SIG-M5 (cell line): ENCODE measurements at regions not wholly inside any gene's neighbourhood (a gene's known extent, or its start where the extent isn't known, plus 50 kb on each side); places are given as distances from the start of the nearest gene placed in this dataset.

Source experiments
- DNase-seq: peaks from one replicate; lab custom pipeline; 2025; lab: John Stamatoyannopoulos, UW

DNA sequence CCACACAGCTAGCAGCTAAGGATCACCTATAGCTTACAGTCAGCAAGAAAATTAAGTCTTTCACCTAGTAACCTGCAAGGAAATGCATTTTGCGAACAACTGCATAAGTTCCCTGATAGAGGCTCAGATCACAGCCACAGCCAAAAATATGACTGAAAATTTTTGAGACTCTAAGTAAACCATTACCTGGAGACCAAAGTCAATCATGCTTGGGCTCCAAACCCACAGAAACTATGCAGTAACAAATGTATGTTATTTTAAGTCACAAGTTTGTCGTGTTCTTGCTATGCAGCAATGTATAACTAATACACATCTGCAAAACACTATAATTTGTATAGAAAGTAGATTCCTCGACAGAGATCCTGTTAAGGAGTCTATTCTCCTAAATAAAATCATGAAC, 1025.7 kb upstream of the RAG2 start:
- no peak for DNase-seq

DNA sequence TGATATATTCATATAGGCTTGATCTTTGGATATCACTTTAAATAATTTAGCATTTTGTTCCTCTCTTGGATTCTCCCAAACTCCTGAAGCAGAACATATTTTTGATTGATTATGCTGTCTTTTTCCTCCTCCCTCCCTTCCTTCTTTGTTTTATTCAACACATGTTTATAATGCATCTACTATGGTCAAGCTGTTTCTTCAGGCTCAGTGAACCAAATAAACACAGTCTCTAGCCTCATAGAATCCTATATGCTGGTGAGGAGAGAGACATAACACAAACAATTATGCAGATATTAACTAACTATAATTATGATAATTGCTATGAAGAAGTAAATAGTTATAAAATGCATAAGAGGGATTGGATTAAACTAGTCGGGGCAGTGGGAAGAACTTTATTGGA, 1023.6 kb upstream of the RAG2 start:
- DNase-seq, result no peak

DNA sequence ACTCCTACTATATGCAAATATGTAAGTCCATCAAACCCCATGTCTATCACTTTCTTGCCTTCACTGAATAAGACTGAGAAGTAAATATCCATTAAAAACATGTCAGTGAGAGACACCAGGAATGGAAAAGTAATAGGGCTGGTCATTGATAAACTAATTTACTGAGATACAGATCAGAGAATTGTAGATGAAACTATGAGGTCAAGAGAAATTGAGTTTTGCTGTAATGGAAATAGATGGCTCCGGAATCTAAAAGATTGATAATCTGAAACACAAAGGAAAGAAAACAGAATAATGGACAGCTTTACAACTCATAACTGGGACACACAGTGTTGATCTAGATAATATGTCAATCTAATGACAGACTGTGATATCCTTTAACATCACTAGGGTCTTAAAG, 1018.3 kb upstream of the RAG2 start:
- DNase-seq, result no peak

DNA sequence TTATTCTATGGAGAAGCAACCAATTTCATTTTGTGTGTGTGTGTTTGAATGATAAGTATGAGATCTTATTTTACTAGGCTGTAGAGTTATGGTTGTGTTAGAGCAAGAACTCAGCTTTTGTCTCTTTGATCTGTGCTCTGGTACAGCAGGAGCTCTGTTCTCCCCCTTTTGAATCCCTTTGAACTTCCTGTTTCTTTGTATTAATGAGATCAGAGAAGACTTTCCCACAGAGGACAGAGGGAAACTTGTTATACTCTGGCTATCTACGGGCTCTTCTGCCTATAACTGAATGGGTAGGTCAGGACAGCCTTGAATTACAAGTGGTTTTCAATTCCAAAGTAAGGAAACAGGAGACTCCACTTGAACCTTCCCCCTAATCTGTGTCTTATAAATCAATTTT, 1015.0 kb upstream of the RAG2 start:
- no peak for DNase-seq

DNA sequence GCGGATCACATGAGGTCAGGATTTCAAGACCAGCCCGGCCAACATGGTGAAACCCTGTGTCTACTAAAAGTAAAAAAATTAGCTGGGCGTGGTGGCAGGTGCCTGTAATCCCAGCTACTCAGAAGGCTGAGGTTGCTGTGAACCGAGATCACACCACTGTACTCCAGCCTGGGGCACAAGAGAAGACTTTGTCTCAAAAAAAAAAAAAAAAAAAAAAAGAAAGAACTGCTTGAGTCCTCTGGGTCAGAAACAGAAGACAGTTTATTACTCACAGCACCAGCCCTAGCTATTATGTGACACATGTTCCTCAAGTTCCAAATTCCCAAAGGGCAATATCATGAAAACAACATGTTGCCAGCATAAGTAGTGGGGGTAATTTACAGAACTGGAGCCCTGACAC, 1014.1 kb upstream of the RAG2 start:
- DNase-seq, result no peak

DNA sequence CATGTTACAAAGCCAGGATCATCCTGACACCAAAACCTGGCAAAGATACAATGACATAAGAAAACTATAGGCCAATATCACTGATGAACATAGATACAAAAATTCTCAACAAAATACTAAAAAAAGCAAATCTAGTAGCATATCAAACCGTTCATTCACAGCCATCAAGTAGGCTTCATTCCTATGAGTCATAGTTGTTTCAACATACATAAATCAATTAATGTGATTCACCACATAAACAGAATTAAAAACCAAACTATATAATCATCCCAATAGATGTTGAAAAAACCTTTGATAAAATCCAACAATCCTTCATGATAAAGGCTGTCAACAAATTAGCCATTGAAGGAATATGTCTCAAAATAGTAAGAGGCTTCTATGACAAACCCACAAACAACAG, 1007.2 kb upstream of the RAG2 start:
- DNase-seq, result no peak

DNA sequence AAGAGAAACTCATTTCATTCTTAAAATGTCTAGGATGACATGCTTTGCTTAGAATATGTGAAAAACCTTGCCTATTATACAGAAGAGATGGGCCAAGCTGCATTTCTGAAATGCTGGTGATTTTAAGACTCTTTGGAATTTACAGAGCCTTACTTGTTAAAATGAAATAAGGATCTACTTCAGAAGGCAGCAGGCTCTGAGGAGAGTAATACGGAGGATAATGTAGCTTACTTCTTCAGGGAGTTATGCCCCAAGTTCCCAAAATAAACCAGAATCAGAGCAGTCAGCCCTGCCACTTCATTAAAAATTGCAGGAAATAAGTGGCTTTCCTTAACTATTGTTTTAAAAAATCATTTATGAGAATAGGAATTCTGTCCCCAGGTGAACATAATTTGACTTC, 1000.3 kb upstream of the RAG2 start:
- DNase-seq, result no peak

DNA sequence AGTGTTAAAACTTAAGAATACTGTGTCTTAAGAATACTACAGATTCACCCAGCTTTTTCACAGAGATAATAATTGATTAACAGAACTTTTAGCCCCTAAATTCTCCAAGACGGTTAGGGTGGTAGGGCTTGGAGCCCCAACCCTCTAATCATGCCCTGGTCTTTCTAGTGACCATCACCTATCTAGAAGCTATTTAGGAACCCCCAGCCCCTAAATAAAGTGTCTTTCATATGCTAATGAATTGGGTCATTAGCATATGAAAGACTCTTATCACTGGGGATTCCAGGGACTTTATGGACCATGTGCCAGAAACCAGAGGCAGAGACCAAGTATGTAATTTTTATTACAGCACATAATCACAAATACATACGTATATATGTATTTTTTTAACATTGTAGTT, 999.7 kb upstream of the RAG2 start:
- no peak for DNase-seq

DNA sequence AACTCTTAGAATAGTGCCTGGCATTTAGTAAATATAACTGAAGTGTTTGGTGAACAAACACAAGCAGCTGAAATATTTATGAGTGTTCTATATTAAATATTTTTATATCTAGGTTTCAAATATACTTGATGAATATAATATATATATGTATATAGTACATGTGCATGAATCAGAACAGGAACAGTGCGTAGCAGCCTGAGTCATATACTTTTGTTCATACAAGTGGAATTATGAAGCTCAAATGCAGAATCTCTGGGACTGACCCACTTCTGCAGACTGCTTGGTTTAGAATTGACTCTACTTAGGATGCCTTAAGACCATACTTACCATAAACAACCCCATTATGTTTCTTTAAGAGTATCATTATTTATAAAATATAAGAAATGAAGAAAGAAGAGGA, 997.8 kb upstream of the RAG2 start:
- DNase-seq, result no peak

DNA sequence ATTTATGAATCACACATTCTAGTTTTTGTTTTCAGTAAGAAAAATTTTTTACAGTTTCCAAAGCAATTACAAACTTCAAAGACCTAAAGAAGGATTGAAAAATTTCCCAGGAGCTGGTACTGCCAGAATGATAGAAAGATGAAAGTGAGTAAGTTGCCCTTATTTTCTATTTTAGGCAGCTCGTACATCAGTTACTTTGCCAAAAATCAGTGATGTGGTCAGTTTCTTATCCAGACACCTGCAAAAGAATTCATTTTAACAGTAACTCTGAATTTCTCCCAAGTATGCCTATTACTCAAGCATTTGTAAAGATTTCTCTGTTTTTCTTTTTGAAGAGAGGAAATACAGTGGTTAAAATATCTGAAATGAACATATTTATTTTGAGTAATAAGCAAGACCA, 976.3 kb upstream of the RAG2 start:
- no peak for DNase-seq

DNA sequence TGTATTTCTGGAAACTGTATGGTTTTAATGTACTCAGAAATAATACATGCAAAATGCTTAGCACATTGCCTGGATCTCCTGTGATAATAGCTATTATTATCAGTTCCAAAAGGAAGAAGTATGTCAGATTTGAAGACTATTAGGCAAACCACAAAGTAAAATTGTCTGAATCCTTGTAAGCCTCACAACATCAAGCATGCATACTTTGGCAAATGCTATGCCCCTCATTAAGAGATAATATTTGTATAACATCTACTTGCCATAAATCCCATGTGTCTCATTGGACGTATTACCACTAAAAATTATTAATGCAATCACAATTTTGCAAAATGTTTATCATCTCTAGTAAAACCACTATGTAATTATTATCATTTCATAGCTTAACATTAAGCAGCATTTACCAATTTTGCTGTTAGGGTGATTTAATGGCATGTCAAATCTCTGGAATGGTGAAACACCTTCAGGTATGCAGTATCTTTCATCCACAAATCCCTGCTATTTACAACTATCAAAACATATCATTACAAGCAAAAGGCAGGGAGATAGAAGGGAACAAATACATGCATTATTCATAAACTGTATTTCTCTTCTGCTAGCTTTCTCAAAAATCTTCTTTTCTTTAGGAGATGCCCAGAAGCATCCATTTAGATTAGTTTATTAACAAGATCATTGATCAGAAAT, 974.6 kb upstream of the RAG2 start:
- DNase-seq, result no peak

DNA sequence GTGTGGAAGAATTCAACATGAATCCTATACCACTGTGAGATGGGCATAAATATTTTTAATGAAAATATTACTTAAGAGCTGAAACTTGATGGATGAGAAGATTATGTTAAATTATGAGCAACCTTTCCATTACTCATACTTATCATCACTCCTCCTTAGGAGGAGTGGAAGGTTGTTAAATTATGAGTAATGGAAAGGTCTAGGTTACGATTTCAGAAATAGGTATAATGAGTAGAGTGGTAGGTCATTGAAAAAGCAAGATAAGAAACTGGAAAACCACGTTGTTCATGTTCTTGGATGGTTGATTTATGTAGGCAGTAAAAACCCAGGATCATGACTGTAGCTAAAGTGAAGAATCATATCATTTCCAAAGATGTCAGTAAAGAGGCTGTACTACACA, 973.2 kb upstream of the RAG2 start:
- no peak for DNase-seq

DNA sequence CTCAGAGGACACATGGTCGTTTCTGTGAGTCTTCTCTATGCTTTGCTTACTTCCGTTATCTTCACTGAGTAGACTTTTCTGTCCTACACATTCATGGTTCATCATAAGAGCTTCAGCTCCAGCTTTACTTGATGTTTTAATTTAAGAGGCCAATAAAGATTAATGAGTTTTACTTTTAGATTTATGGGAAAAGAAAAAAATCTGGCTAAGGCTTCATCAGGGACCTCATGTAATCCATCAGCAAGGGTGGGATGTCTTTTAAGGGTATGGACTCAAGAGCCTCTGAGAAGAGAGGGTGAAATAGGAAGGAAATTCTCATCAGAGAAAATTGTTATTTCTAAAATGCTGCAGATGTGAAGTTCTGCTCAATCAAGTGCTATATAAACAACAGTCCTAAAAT, 963.0 kb upstream of the RAG2 start:
- no peak for DNase-seq

DNA sequence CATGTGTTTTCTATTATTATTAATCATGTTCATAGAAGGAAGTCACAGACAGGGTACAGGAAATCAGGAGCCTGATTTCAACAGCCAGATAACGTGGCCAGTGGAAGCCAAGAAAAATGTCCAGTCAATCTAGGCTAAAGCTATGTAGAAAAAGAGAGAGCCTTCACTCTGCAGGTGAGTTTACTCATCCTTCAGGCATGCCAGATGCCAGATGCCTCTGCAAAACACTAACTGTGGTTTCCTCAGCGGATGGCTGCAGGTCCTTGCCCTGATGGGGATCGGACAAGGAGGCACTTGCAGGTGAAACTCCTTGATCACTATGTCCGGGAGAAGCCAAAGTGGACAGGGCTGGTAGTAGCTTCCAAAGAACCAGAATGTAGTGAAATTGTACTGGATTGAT, 962.3 kb upstream of the RAG2 start:
- DNase-seq, result no peak

DNA sequence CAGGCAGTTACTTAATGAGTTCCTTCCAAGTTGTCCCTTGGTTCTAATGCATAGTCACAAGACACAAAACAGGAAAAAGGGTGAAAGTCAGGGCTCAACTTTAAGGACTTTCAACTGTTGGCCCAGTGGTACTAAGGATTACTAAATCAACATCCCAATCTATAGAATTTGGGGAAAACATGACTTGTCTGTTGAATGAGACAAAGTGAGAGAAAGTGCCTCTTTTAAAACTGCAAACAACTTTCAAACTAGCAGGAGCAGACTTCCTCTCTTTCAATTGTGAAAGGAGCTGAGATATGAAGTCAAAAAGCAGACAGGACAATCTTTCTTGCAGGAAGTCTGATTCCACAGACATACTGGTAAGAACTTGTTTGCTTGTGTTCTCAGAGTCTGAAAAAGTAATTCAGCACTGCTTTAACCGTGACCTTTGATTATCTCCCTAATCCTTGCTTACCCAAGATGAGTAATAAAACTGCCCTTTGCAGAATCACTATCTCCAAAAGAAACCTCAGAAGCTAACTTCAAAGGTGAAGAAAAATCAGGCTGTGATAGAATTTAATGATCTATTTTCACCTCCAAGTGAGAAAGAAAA, 960.7 kb upstream of the RAG2 start:
- no peak for DNase-seq

DNA sequence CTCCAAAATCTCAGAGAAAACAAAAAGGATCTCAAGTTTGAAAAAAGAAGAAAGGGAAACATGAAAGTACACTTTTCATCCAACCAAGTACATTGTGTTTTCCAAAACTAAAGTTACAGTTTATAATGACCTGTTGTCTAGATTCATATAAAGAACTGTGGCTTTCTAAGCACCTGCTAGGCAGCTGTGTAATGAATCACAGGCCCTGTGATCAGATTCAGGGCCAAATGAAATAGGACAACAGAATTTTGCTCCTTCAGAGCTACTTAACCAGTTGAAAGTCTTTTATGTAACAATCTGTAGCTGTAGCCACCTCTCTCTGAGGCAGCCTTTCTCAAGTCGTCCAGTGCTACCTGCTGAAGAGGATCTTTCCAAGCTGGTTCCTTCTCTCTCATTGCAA, 960.0 kb upstream of the RAG2 start:
- no peak for DNase-seq

DNA sequence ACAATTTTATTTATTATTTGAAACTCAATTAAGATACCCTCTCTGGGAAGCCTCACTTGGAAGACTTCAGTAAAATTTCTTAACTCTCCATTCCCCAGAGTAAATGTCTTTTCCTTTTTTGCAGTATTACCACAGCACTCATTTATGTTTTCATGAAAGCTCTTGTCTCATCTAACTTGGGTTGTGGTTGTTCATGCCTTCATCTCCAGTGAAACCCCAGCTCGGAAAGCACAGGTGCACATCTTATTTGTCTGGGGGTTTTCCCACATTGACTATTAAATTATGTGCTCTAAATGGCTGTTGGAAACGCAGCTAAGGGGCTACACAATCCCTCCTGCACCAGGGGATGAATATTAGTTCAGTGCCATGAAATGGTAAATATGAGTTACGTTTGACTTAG, 954.2 kb upstream of the RAG2 start:
- DNase-seq, result no peak

DNA sequence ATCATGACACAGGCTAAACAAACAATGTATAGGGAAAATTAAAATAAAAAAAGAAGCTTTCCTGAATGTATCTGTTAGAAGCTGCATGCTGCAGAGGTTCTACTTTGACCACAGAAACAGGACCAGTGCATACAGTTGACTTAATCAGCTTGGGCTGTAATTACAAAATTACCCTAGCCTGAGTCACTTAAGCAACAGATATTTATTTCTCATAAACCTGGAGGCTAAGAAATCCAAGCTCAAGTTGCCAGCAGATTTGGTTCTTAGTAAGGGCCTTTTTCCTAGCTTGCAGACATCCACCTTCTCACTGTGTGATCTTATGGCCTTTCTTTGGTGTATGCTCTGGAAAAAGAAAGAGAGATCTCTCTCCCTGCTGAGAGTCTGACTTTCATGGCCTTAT, 946.5 kb upstream of the RAG2 start:
- DNase-seq, result no peak

DNA sequence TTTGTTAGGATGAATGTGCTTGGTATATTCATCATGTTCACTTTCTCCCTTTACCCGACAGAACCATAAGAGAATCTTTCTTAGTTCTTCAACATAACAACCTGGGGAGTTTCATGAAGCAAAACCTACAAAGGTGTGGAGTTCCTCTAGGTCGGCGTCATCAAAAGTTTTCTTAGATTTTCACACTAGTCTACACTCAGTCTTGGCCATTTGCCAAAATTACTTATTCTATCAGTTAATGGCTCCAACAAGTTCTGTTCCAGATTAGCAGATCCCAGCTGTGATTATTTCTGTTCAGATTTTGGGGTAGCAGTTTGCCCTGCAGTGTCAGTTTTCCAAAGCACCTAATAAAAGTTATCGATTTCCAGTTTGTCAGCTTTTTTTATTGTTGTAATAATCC, 935.8 kb upstream of the RAG2 start:
- DNase-seq, result no peak

DNA sequence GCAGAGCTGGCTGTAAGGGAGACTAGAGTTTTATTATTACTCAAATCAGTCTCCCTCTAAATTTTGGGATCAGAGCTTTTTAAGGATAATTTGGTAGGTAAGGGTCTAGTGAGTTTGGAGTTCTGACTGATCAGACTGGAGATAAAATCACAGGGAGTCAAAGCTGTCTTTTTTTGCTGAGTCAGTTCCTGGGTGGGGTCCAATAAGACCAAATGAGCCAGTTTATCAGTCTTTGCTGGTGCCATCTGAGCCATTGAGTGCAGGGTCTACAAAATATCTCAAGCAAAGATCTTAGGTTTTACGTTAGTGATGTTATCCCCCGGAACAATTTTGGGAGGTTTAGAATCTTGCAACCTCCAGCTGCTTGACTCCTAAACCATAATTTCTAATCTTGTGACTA, 935.1 kb upstream of the RAG2 start:
- DNase-seq, result no peak

DNA sequence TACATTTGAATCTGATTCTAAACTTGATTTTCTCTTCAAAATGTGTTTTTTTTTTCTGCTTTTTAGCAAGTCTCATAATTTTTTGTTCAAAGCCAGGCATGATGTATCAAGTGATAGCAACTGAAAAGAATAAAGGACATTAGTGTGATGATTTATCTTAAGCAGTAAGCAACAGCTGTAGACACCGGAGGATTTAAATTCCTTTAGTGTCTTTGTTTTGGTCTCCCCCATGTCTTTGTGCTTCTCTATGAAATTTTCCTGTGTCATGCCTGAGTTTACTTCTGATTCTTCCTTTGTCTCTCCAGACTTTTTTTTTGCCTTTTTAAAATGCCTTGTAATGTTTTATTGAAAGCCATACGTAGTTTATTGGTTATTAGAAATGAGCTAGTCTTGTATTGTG, 934.2 kb upstream of the RAG2 start:
- no peak for DNase-seq

DNA sequence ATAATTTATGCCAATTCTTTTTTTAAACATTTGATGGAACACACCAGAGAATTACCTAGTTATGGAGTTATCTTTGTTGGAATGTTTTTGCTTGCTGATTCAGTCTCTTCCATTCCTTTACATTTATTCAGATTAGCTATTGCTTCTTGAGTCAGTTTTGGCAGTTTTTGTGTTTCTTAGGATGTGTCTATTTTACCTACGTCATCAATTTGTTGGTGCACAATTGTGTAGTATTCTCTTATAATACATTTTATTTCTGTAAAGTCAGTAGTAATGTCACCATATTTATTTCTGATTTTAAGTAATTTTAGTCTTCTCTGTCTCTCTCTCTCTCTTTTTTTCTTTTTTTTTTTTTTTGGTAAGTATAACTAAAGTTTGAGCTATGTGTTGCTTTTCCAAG, 929.5 kb upstream of the RAG2 start:
- DNase-seq, result no peak

DNA sequence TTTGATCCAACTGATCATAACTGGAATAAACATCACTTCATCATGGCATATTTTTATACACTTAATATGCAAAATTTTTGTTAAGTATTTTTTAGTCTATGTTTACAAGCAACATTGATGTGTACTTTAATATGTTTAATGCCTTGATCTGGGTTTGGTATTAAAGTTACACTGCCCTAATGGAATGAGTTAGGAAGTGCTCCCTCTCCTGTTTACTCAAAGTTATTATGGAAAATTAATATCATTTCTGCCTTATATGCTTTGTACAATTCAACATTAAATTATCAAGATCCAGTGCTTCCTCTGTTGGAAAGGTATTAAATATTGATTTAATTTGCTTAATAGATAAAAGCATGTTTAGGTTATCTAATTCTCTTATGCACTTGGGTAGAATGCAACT, 927.3 kb upstream of the RAG2 start:
- no peak for DNase-seq

DNA sequence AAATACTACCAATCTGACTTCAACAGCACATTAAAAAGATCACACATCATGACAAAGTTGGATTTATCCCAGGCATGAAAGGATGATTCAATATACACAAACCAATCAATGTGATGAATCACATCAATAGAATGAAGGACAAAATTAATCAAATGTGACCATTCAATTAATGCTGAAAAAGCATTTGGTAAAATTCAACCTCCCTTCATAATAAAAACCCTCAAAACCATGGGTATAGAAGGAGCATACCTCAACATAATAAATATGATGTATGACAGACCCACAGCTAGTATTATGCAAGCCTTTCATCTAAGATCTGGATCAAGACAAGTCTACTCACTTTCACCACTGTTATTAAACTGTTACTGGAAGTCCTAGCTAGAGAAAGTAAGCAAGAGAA, 921.7 kb upstream of the RAG2 start:
- DNase-seq, result no peak
